ENCODE measurements at regions not wholly inside any gene's neighbourhood (a gene's known extent, or its start where the extent isn't known, plus 50 kb on each side); places are given as distances from the start of the nearest gene placed in this dataset.

- TF ChIP-seq, protein P1, sequence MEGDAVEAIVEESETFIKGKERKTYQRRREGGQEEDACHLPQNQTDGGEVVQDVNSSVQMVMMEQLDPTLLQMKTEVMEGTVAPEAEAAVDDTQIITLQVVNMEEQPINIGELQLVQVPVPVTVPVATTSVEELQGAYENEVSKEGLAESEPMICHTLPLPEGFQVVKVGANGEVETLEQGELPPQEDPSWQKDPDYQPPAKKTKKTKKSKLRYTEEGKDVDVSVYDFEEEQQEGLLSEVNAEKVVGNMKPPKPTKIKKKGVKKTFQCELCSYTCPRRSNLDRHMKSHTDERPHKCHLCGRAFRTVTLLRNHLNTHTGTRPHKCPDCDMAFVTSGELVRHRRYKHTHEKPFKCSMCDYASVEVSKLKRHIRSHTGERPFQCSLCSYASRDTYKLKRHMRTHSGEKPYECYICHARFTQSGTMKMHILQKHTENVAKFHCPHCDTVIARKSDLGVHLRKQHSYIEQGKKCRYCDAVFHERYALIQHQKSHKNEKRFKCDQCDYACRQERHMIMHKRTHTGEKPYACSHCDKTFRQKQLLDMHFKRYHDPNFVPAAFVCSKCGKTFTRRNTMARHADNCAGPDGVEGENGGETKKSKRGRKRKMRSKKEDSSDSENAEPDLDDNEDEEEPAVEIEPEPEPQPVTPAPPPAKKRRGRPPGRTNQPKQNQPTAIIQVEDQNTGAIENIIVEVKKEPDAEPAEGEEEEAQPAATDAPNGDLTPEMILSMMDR (IDR thresholded peaks at IDR 0.05; ENCODE audit: low read depth, low read length, poor library complexity, severe bottlenecking): no peak
- no peak for TF ChIP-seq EZH2phosphoT487 (IDR thresholded peaks at IDR 0.05; ENCODE audit: borderline replicate concordance, low read length)
These were observed 249.4 kb downstream of the CRPPA start for GRCh38 chr7:16171928-16172327.

Data from DOHH2 (cell line).